ENCODE measurements at regions not wholly inside any gene's neighbourhood (a gene's known extent, or its start where the extent isn't known, plus 50 kb on each side); places are given as distances from the start of the nearest gene placed in this dataset.

- no peak overlapping the region for H3K4me3 ChIP-seq
- TF ChIP-seq, protein P1, sequence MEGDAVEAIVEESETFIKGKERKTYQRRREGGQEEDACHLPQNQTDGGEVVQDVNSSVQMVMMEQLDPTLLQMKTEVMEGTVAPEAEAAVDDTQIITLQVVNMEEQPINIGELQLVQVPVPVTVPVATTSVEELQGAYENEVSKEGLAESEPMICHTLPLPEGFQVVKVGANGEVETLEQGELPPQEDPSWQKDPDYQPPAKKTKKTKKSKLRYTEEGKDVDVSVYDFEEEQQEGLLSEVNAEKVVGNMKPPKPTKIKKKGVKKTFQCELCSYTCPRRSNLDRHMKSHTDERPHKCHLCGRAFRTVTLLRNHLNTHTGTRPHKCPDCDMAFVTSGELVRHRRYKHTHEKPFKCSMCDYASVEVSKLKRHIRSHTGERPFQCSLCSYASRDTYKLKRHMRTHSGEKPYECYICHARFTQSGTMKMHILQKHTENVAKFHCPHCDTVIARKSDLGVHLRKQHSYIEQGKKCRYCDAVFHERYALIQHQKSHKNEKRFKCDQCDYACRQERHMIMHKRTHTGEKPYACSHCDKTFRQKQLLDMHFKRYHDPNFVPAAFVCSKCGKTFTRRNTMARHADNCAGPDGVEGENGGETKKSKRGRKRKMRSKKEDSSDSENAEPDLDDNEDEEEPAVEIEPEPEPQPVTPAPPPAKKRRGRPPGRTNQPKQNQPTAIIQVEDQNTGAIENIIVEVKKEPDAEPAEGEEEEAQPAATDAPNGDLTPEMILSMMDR (IDR thresholded peaks at IDR 0.05) = no peak
- no peaks in the 10 kb centered on the region for H3K27me3 ChIP-seq
- H3K27ac ChIP-seq = no peak overlapping the region
- intact Hi-C loops (cut with DNase I) = no loop called here
- WGBS (ENCODE audit: insufficient coverage, low coverage, low lambda C conversion rate, missing lambda C conversion rate) = 83% methylated on average over 5 of the region's 5 CpGs
- no peaks in the 10 kb centered on the region for H3K36me3 ChIP-seq
- H3K4me1 ChIP-seq = peaks cover 0 to 13% (median 0%) of the 10 kb centered on the region in 4 donors
- H3K9me3 ChIP-seq = no peaks in the 10 kb centered on the region
- peak in 1 of 4 donors; percentile 19 for ATAC-seq
- no peak for DNase-seq
These were observed 324.0 kb upstream of the SLCO3A1 start for GRCh38 chr15:91529534-91529933.

- TF ChIP-seq, protein P1 (IDR thresholded peaks at IDR 0.05) = no peak
- TF ChIP-seq POLR2A (IDR thresholded peaks at IDR 0.05) = no peak
- WGBS (ENCODE audit: insufficient coverage, low coverage, low lambda C conversion rate, missing lambda C conversion rate) = 65% methylated on average over 6 of the region's 6 CpGs
These were observed 323.2 kb upstream of the SLCO3A1 start for GRCh38 chr15:91530279-91530678.

DNA sequence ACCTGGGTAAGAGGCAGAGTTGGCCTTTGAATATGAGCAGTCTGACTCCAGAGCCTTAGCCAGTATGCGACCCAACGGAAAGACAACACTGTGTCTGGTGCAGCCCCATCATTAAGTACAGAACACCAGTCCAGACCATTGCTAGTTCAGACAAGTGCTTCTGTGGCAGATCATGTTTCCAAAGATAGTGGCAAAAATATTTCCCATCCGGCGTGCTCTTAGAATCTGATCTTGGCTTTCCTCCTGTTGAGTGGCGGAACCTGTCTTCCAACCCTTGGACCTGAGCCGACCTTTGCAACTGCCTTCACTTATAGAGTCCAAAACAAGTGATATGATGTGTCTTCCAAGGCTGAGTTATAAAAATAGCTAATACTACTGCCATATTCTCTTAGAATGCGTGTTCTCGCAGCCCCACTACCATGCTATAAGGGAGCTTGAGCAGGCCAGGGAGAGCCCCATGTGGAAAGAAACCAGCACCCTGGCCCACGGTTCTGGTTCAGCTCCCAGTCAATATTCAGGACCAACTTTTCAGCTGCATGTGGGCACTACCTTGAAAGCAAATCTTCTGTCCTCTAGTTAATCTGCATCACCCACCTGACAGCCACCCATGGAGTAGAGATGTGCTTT, 322.4 kb upstream of the SLCO3A1 start:
- ATAC-seq = no peak
- intact Hi-C loops (cut with DNase I) = no loop called here
- no peak for TF ChIP-seq POLR2A (IDR thresholded peaks at IDR 0.05)
- TF ChIP-seq, protein P1 (IDR thresholded peaks at IDR 0.05) = no peak
- Histone ChIP-seq H3K27me3 (no peaks in the 10 kb centered on the region), H3K9me3 (no peaks in the 10 kb centered on the region), H3K27ac (no peak overlapping the region), H3K4me1 (peaks cover 0 to 23% (median 3%) of the 10 kb centered on the region in 4 donors), H3K36me3 (no peaks in the 10 kb centered on the region), H3K4me3 (no peak overlapping the region)
- 95% methylated on average over 4 of the region's 9 CpGs for WGBS (ENCODE audit: insufficient coverage, low coverage, low lambda C conversion rate, missing lambda C conversion rate)
- DNase-seq = no peak

More at GRCh38 chr15:91530279-91530678, 323.2 kb upstream of the SLCO3A1 start:
- intact Hi-C loops (cut with DNase I) = no loop called here
- ATAC-seq = peak in 2 of 4 donors; percentile 50 to 68
- DNase-seq = no peak
- Histone ChIP-seq H3K9me3 (no peaks in the 10 kb centered on the region), H3K4me3 (no peak overlapping the region), H3K36me3 (no peaks in the 10 kb centered on the region), H3K4me1 (peaks cover 0 to 15% (median under 1%) of the 10 kb centered on the region in 4 donors), H3K27me3 (no peaks in the 10 kb centered on the region), H3K27ac (no peak overlapping the region)

GRCh38 chr15:91534235-91534634, 319.3 kb upstream of the SLCO3A1 start:
- Histone ChIP-seq H3K36me3 (no peaks in the 10 kb centered on the region), H3K27me3 (no peaks in the 10 kb centered on the region), H3K27ac (no peak overlapping the region), H3K4me3 (no peak overlapping the region), H3K9me3 (no peaks in the 10 kb centered on the region), H3K4me1 (peaks cover 0 to 44% (median 13%) of the 10 kb centered on the region in 4 donors)
- DNase-seq (no peak), ATAC-seq (no peak)
- 83% methylated on average over 2 of the region's 2 CpGs for WGBS (ENCODE audit: insufficient coverage, low coverage, low lambda C conversion rate, missing lambda C conversion rate)
- intact Hi-C loops (cut with DNase I) = no loop called here
- no peak for TF ChIP-seq POLR2A (IDR thresholded peaks at IDR 0.05)
- TF ChIP-seq, protein P1 (IDR thresholded peaks at IDR 0.05) = no peak
